ENCODE measurements at regions not wholly inside any gene's neighbourhood (a gene's known extent, or its start where the extent isn't known, plus 50 kb on each side); places are given as distances from the start of the nearest gene placed in this dataset.

DNA sequence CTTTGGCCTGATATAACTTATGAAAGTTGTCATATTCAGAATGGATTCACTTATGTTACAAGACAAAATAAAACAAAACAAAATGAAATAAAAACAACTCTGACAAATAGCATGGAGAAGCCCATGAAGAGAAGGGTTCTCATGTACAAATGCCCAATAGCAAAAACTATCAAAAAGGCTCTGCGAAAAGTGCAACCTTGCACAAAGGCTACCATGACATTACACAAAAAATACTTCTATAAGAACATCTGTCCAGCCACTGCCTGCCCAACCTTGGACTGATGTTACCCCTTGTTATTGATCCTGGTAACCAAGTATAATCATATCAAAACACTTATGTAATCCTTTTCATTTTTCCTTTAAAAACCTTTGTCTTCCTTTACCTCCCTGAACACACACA lies 213.0 kb downstream of the ATP23 start:
- TF ChIP-seq, protein P1, sequence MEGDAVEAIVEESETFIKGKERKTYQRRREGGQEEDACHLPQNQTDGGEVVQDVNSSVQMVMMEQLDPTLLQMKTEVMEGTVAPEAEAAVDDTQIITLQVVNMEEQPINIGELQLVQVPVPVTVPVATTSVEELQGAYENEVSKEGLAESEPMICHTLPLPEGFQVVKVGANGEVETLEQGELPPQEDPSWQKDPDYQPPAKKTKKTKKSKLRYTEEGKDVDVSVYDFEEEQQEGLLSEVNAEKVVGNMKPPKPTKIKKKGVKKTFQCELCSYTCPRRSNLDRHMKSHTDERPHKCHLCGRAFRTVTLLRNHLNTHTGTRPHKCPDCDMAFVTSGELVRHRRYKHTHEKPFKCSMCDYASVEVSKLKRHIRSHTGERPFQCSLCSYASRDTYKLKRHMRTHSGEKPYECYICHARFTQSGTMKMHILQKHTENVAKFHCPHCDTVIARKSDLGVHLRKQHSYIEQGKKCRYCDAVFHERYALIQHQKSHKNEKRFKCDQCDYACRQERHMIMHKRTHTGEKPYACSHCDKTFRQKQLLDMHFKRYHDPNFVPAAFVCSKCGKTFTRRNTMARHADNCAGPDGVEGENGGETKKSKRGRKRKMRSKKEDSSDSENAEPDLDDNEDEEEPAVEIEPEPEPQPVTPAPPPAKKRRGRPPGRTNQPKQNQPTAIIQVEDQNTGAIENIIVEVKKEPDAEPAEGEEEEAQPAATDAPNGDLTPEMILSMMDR (IDR thresholded peaks at IDR 0.05; ENCODE audit: insufficient read depth, low read length), result no peak
- TF ChIP-seq POLR2AphosphoS5 (IDR thresholded peaks at IDR 0.05; ENCODE audit: low read depth) (no peak), GABPA (IDR thresholded peaks at IDR 0.05; ENCODE audit: low read depth) (no peak)
- TF ChIP-seq, protein P2, sequence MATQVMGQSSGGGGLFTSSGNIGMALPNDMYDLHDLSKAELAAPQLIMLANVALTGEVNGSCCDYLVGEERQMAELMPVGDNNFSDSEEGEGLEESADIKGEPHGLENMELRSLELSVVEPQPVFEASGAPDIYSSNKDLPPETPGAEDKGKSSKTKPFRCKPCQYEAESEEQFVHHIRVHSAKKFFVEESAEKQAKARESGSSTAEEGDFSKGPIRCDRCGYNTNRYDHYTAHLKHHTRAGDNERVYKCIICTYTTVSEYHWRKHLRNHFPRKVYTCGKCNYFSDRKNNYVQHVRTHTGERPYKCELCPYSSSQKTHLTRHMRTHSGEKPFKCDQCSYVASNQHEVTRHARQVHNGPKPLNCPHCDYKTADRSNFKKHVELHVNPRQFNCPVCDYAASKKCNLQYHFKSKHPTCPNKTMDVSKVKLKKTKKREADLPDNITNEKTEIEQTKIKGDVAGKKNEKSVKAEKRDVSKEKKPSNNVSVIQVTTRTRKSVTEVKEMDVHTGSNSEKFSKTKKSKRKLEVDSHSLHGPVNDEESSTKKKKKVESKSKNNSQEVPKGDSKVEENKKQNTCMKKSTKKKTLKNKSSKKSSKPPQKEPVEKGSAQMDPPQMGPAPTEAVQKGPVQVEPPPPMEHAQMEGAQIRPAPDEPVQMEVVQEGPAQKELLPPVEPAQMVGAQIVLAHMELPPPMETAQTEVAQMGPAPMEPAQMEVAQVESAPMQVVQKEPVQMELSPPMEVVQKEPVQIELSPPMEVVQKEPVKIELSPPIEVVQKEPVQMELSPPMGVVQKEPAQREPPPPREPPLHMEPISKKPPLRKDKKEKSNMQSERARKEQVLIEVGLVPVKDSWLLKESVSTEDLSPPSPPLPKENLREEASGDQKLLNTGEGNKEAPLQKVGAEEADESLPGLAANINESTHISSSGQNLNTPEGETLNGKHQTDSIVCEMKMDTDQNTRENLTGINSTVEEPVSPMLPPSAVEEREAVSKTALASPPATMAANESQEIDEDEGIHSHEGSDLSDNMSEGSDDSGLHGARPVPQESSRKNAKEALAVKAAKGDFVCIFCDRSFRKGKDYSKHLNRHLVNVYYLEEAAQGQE (IDR thresholded peaks at IDR 0.05; ENCODE audit: insufficient replicate concordance, low read depth), result no peak
- Histone ChIP-seq H3K27ac (replicated peaks) (no peak overlapping the region), H3K4me3 (replicated peaks; ENCODE audit: insufficient read depth, low read length) (no peak overlapping the region), H3K27me3 (ENCODE audit: insufficient read depth, poor library complexity, severe bottlenecking) (no peaks in the 10 kb centered on the region)
- no peak for DNase-seq (ENCODE audit: low read depth in 1 of 2, low spot score in 1 of 2)

DNA sequence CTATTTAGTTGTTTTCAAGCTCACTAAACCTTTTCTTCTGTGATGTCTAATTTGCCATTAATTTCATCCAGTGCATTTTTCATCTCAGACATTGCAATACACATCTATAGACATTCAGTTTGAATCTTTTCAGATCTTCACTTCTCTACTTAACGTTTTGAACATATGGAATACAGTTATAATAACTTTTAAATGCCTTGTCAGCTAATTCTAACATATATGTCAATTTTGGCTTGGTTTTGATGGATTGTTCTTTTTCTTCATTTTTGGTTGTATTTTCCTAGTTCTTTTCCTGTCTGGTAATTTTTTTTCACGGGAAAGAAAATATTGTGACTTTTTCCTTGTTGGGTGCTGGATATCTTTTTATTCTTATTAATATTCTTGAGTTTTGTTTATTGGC lies 215.3 kb downstream of the ATP23 start:
- DNase-seq (ENCODE audit: low read depth in 1 of 2, low spot score in 1 of 2), result no peak
- no peak overlapping the region for H3K4me3 ChIP-seq (replicated peaks; ENCODE audit: insufficient read depth, low read length)
- no peak overlapping the region for H3K27ac ChIP-seq (replicated peaks)
- H3K27me3 ChIP-seq (ENCODE audit: insufficient read depth, poor library complexity, severe bottlenecking), result no peaks in the 10 kb centered on the region
- TF ChIP-seq POLR2AphosphoS5 (IDR thresholded peaks at IDR 0.05; ENCODE audit: low read depth) (no peak), GABPA (IDR thresholded peaks at IDR 0.05; ENCODE audit: low read depth) (no peak)

DNA sequence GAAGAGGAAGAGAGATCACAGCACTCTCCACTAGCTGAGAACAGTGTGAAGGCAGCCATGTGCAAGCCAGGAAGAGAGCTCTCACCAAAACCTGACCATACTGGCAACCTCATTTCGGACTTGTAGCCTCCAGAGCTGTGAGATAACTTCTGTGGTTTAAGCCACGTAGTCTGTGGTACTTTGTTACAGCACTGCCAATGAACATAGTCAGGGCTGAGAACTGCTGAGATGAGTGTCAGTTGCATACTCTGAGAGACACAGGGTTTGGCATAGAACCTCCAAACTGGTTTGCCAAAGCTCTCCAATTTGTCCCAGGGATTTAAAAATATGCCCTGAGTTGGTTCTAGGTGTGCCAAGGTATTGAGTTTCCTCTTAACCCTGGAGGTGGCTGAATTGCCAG lies 218.6 kb downstream of the ATP23 start:
- Histone ChIP-seq H3K27me3 (ENCODE audit: insufficient read depth, poor library complexity, severe bottlenecking) (no peaks in the 10 kb centered on the region), H3K4me3 (replicated peaks; ENCODE audit: insufficient read depth, low read length) (no peak overlapping the region), H3K27ac (replicated peaks) (no peak overlapping the region)
- TF ChIP-seq POLR2AphosphoS5 (IDR thresholded peaks at IDR 0.05; ENCODE audit: low read depth), result no peak
- TF ChIP-seq, protein P2 (IDR thresholded peaks at IDR 0.05; ENCODE audit: insufficient replicate concordance, low read depth), result no peak
- DNase-seq (ENCODE audit: low read depth in 1 of 2, low spot score in 1 of 2), result no peak

DNA sequence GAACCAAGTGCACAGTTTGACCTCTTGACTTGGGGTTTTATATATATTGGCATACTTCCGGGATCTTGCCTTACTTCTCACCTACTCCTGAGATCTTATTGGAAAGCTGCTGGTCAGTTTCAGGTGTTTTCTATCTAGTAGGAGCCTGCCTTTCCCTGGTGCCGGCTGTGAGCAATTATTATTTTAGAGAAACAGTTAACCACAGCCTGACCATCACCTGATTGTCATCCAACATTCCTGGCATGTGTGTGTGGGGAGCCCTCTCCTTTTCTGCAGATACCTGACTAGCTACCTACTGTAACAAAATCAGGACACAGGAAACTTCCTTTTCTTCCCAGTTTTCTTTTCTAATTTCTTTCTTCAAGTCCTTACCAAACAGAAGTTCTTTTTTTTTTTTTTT lies 220.4 kb downstream of the ATP23 start:
- Histone ChIP-seq H3K27ac (replicated peaks) (no peak overlapping the region), H3K4me3 (replicated peaks; ENCODE audit: insufficient read depth, low read length) (no peak overlapping the region), H3K27me3 (ENCODE audit: insufficient read depth, poor library complexity, severe bottlenecking) (no peaks in the 10 kb centered on the region)
- TF ChIP-seq POLR2AphosphoS5 (IDR thresholded peaks at IDR 0.05; ENCODE audit: low read depth) (no peak), GABPA (IDR thresholded peaks at IDR 0.05; ENCODE audit: low read depth) (no peak)
- TF ChIP-seq, protein P1 (IDR thresholded peaks at IDR 0.05; ENCODE audit: insufficient read depth, low read length), result no peak
- TF ChIP-seq, protein P2 (IDR thresholded peaks at IDR 0.05; ENCODE audit: insufficient replicate concordance, low read depth), result no peak
- no peak for DNase-seq (ENCODE audit: low read depth in 1 of 2, low spot score in 1 of 2)

All from HL-60 (cell line).